Calu3 (cell line): ENCODE measurements at regions not wholly inside any gene's neighbourhood (a gene's known extent, or its start where the extent isn't known, plus 50 kb on each side); places are given as distances from the start of the nearest gene placed in this dataset.

Experiments used
- BruUV-seq: library from RNA; stranded (reverse); fragments of 400-500 nt; replicated peaks from 2 replicates; lab custom pipeline; 2021; lab: Mats Ljungman, UMichigan
- CTCF ChIA-PET: fragments of 300-600 bp; sonication (Branson Sonifier 250); formaldehyde crosslinking; loops from one replicate; lab custom pipeline; 2022; ENCODE audit warnings: antibody characterized with exemption; lab: Charles Lee
- DNase-seq: peaks from one replicate; pipeline ENCODE4 v3.0.0; 2022
- H3K27ac Mint-ChIP-seq: one replicate; pipeline ENCODE4 v1.8.0; 2022; ENCODE audit warnings: mixed read lengths; ENCODE audit not compliant: unreplicated experiment
- H3K27me3 Mint-ChIP-seq: one replicate; pipeline ENCODE4 v1.8.0; 2022; ENCODE audit warnings: mixed read lengths; ENCODE audit not compliant: unreplicated experiment
- H3K36me3 Mint-ChIP-seq: one replicate; pipeline ENCODE4 v1.8.0; 2022; ENCODE audit warnings: mild to moderate bottlenecking, moderate library complexity, mixed read lengths; ENCODE audit not compliant: insufficient read depth, unreplicated experiment
- H3K4me1 Mint-ChIP-seq: one replicate; pipeline ENCODE4 v1.8.0; 2022; ENCODE audit warnings: mild to moderate bottlenecking, low read depth, mixed read lengths; ENCODE audit not compliant: unreplicated experiment
- H3K4me3 Mint-ChIP-seq: one replicate; pipeline ENCODE4 v1.8.0; 2022; ENCODE audit warnings: mild to moderate bottlenecking, low read depth, moderate library complexity, mixed read lengths; ENCODE audit not compliant: unreplicated experiment
- H3K9me3 Mint-ChIP-seq: one replicate; pipeline ENCODE4 v1.8.0; 2022; ENCODE audit warnings: low read depth, mixed read lengths; ENCODE audit not compliant: unreplicated experiment
- CTCF ChIP-seq: fragments of 200-600 bp; IDR thresholded peaks from one replicate; pipeline ENCODE4 v1.8.0; 2022; ENCODE audit warnings: antibody characterized with exemption; ENCODE audit not compliant: unreplicated experiment
- intact Hi-C: fragments of 100-400 bp; cut with micrococcal nuclease; formaldehyde crosslinking; loops from one replicate; pipeline ENCODE4 v1.10.0; 2022; ENCODE audit not compliant: unreplicated experiment

GRCh38 chr2:150742094-150742493 lies 254.6 kb upstream of the RND3 start:
- CTCF ChIA-PET, result interaction anchor here (0.7 to 0.9 kb wide), 2 partner anchors 9 to 106 kb away, joined by 4 read pairs; no protein-coding TSS in a partner anchor
- DNase-seq, result no peak
- no TSS peak for BruUV-seq
- no peak overlapping the region for H3K27ac Mint-ChIP-seq
- no peaks in the 10 kb centered on the region for H3K36me3 Mint-ChIP-seq
- TF ChIP-seq CTCF, result no peak
- no peak overlapping the region for H3K4me3 Mint-ChIP-seq
- intact Hi-C loops, result no loop called here
- H3K9me3 Mint-ChIP-seq, result peaks cover 3% of the 10 kb centered on the region
- no peaks in the 10 kb centered on the region for H3K27me3 Mint-ChIP-seq
- H3K4me1 Mint-ChIP-seq, result no peaks in the 10 kb centered on the region

GRCh38 chr2:150735894-150736498 lies 248.5 kb upstream of the RND3 start:
- no peak for TF ChIP-seq CTCF
- intact Hi-C loops, result no loop called here
- no peaks in the 10 kb centered on the region for H3K9me3 Mint-ChIP-seq
- H3K4me3 Mint-ChIP-seq, result no peak overlapping the region
- no peak overlapping the region for H3K27ac Mint-ChIP-seq
- no peaks in the 10 kb centered on the region for H3K4me1 Mint-ChIP-seq
- no peaks in the 10 kb centered on the region for H3K36me3 Mint-ChIP-seq
- DNase-seq, result no peak
- CTCF ChIA-PET, result no interaction called here
- no peaks in the 10 kb centered on the region for H3K27me3 Mint-ChIP-seq
- no TSS peak for BruUV-seq

- no peak for TF ChIP-seq CTCF
- no peak for DNase-seq
- no peaks in the 10 kb centered on the region for H3K9me3 Mint-ChIP-seq
- no peak overlapping the region for H3K4me3 Mint-ChIP-seq
- no peaks in the 10 kb centered on the region for H3K27me3 Mint-ChIP-seq
- no peak overlapping the region for H3K27ac Mint-ChIP-seq
- H3K36me3 Mint-ChIP-seq, result no peaks in the 10 kb centered on the region
- intact Hi-C loops, result no loop called here
- no peaks in the 10 kb centered on the region for H3K4me1 Mint-ChIP-seq
- CTCF ChIA-PET, result interaction anchor here (1.3 kb wide), 1 partner anchor 9 kb away, joined by 4 read pairs; no protein-coding TSS in a partner anchor
- no TSS peak for BruUV-seq
Measured at GRCh38 chr2:150733051-150733618, 245.7 kb upstream of the RND3 start.

- no TSS peak for BruUV-seq
- Mint-ChIP-seq H3K27me3 (no peaks in the 10 kb centered on the region), H3K4me1 (no peaks in the 10 kb centered on the region)
Measured at GRCh38 chr2:150732491-150732890, 245.0 kb upstream of the RND3 start.

More at GRCh38 chr2:150732491-150732890, 245.0 kb upstream of the RND3 start:
- no peak overlapping the region for H3K27ac Mint-ChIP-seq
- H3K4me3 Mint-ChIP-seq, result no peak overlapping the region
- intact Hi-C loops, result no loop called here
- CTCF ChIA-PET, result interaction anchor here (1.3 kb wide), 1 partner anchor 10 kb away, joined by 4 read pairs; no protein-coding TSS in a partner anchor
- no peak for TF ChIP-seq CTCF
- H3K36me3 Mint-ChIP-seq, result no peaks in the 10 kb centered on the region
- H3K9me3 Mint-ChIP-seq, result no peaks in the 10 kb centered on the region
- DNase-seq, result no peak
